ENCODE measurements at regions not wholly inside any gene's neighbourhood (a gene's known extent, or its start where the extent isn't known, plus 50 kb on each side); places are given as distances from the start of the nearest gene placed in this dataset.

DNA sequence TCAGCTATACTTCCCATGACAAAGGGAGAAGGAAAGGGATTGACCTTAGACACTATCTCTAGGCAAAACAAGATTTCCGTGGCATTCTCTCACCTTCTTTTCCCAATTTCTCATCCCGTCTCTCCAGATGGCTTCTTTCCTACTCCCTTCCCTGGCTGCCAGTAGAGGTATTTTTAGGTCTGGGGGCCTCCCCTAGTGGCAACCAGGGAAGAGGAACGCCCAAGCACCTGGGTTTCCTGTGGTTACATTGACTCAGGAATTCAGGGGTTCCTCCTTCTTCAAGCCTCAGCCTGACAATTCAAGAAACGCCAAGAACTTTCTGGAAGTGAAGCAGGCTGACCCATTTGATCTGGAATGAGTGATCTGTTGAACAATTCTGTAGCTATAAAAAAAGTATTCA is 111.5 kb upstream of the OSMR start:
- intact Hi-C loops (cut with DNase I; ENCODE audit: low total_unique reads): no loop called here
- no peak for DNase-seq (ENCODE audit: low spot score in 2 of 2)
- TF ChIP-seq POLR2A (IDR thresholded peaks at IDR 0.05): no peak
- TF ChIP-seq, protein P1, sequence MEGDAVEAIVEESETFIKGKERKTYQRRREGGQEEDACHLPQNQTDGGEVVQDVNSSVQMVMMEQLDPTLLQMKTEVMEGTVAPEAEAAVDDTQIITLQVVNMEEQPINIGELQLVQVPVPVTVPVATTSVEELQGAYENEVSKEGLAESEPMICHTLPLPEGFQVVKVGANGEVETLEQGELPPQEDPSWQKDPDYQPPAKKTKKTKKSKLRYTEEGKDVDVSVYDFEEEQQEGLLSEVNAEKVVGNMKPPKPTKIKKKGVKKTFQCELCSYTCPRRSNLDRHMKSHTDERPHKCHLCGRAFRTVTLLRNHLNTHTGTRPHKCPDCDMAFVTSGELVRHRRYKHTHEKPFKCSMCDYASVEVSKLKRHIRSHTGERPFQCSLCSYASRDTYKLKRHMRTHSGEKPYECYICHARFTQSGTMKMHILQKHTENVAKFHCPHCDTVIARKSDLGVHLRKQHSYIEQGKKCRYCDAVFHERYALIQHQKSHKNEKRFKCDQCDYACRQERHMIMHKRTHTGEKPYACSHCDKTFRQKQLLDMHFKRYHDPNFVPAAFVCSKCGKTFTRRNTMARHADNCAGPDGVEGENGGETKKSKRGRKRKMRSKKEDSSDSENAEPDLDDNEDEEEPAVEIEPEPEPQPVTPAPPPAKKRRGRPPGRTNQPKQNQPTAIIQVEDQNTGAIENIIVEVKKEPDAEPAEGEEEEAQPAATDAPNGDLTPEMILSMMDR (IDR thresholded peaks at IDR 0.05): no peak
- H3K4me3 ChIP-seq (ENCODE audit: low read depth, poor library complexity, severe bottlenecking): no peak overlapping the region
- 40 to 45% methylated on average over 4 of the region's 4 CpGs for WGBS, 2 donors

DNA sequence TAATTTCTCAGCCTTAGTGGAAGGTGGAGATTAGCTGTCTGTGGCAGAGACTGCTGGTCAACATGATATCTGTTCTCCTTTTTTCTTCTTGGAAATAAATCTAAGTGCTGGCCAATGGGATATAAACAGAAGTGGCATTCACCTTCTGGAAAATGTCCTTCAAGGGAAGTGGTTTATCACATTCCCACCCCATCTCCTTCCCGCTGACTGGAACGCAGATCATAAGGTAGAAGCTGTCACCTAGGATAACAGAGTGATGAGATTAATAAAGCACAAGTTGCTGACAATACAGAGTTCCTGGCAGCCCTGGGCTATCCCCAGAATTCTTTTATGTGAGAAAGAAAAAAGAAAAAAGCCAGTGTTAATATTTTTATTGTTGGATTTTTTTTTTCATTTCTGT is 109.7 kb upstream of the OSMR start:
- intact Hi-C loops (cut with DNase I; ENCODE audit: low total_unique reads): no loop called here
- 68 to 85% methylated on average over 2 of the region's 2 CpGs for WGBS, 2 donors
- TF ChIP-seq, protein P1 (IDR thresholded peaks at IDR 0.05): no peak
- no peak for TF ChIP-seq POLR2A (IDR thresholded peaks at IDR 0.05)
- H3K4me3 ChIP-seq (ENCODE audit: low read depth, poor library complexity, severe bottlenecking): no peak overlapping the region
- DNase-seq (ENCODE audit: low spot score in 2 of 2): no peak

DNA sequence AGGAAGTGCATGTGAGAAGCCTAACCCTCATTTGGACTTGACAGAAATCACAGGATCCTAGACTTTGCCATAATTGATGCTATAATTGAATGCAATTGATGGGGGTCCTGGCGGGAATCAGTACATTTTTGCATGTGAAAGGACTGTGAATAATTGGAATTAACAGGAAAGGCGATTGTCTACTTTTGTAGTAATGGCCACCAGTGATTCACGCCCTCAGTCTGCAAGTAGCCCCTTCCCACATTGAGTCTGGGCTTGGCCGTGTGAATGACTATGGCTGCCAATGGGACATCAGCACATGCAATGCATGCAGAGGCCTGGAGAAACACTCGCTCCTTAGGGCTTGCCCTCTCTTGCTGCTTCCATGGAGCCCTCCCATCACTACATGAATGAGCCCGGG is 107.8 kb upstream of the OSMR start:
- intact Hi-C loops (cut with DNase I; ENCODE audit: low total_unique reads): no loop called here
- no peak overlapping the region for H3K4me3 ChIP-seq (ENCODE audit: low read depth, poor library complexity, severe bottlenecking)
- no peak for DNase-seq (ENCODE audit: low spot score in 2 of 2)
- TF ChIP-seq POLR2A (IDR thresholded peaks at IDR 0.05): no peak
- TF ChIP-seq, protein P1 (IDR thresholded peaks at IDR 0.05): no peak
- WGBS, 2 donors: 95% methylated on average over 6 of the region's 6 CpGs

DNA sequence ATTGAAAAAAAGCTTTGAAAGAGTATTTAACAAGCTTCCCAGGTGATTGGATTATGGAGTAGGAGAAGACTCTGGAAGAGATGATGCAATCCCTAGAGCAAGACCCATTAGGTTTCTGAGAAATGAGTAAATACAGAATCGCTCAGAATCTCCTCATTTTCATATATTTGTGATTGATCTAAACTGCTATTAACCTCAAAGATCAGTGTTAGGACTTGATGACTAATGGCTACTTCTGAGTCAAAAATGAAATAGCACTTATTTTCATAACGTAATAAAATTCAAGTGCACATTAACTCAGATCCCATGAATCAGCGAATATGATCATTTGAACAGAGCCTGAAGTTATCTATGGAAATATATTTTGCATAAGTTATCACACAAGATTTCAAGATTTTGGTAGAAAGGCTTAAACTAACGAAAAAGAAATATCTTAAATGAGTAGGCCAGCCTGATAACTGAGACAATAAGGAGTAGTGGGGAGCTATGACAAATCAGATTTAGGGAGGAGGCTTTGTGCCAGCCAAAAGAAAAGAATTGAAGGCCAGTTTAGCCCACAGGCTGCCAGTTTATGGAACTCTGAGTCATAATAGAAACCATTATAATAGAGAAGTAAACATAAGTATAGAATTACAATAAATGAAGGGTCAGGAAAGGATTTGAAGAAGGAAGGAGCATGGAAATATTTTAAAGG is 106.7 kb upstream of the OSMR start:
- H3K4me3 ChIP-seq (ENCODE audit: low read depth, poor library complexity, severe bottlenecking): no peak overlapping the region
- TF ChIP-seq POLR2A (IDR thresholded peaks at IDR 0.05): no peak
- TF ChIP-seq, protein P1 (IDR thresholded peaks at IDR 0.05): no peak
- DNase-seq (ENCODE audit: low spot score in 2 of 2): no peak
- WGBS, 2 donors: 87% methylated on average over 4 of the region's 4 CpGs
- intact Hi-C loops (cut with DNase I; ENCODE audit: low total_unique reads): no loop called here

DNA sequence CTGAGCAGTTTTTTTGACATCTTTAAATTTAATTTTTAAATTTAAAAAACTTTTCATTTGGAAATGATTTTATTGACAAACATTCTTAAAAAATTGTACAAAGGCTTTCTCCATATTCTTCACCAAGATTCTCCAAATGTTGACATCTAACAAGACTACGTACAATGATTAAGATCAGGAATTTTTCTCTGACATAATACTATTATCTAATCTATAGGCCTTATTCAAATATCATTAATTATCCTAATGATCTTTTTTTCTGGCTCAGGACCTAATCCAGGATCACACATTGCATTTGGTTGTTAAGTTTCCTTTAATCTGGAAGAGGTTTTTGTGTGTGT is 106.1 kb upstream of the OSMR start:
- WGBS, 2 donors: 78 to 79% methylated on average over 1 of the region's 1 CpG
- TF ChIP-seq, protein P1 (IDR thresholded peaks at IDR 0.05): no peak
- no peak for TF ChIP-seq POLR2A (IDR thresholded peaks at IDR 0.05)
- H3K4me3 ChIP-seq (ENCODE audit: low read depth, poor library complexity, severe bottlenecking): no peak overlapping the region
- intact Hi-C loops (cut with DNase I; ENCODE audit: low total_unique reads): no loop called here
- DNase-seq (ENCODE audit: low spot score in 2 of 2): no peak

DNA sequence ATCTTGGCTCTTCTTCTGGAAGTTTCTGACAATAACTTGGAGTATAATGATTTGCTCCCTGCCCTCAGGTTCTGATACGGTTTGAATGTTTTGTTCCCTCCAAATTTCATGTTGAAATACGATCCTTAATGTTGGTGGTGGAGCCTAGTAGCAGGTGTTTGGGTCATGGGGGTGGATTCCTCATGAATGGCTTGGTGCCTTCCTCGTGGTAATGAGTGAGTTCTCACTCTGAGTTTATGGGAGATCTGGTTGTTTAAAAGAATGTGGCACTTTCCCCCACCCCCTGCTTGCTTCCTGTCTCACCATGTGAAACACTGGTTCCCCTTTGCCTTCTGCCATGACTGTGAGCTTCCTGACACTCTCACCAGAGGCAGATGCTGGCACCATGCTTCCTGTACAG is 103.0 kb upstream of the OSMR start:
- no peak overlapping the region for H3K4me3 ChIP-seq (ENCODE audit: low read depth, poor library complexity, severe bottlenecking)
- no peak for DNase-seq (ENCODE audit: low spot score in 2 of 2)
- TF ChIP-seq POLR2A (IDR thresholded peaks at IDR 0.05): no peak
- TF ChIP-seq, protein P1 (IDR thresholded peaks at IDR 0.05): no peak
- intact Hi-C loops (cut with DNase I; ENCODE audit: low total_unique reads): no loop called here
- WGBS, 2 donors: 63 to 68% methylated on average over 3 of the region's 3 CpGs

Data from lower leg skin (tissue), 4 donors.